HepG2 (cell line): ENCODE measurements at regions not wholly inside any gene's neighbourhood (a gene's known extent, or its start where the extent isn't known, plus 50 kb on each side); places are given as distances from the start of the nearest gene placed in this dataset.

Experiments used
- ELF3 ChIP-seq: IDR thresholded peaks from 2 replicates; pipeline ENCODE4 v1.6.1; 2016; ENCODE audit warnings: missing genetic modification reagents, missing compliant biosample characterization
- FOXC1 ChIP-seq: sonication (generic); formaldehyde crosslinking; IDR thresholded peaks from 2 replicates; pipeline ENCODE4 v1.8.0; 2022; ENCODE audit warnings: mild to moderate bottlenecking, missing genetic modification reagents, borderline replicate concordance
- KDM3A ChIP-seq: IDR thresholded peaks from 2 replicates; pipeline ENCODE4 v1.6.1; 2018; ENCODE audit warnings: low read depth, missing compliant biosample characterization
- SMC3 ChIP-seq: IDR thresholded peaks from 2 replicates; pipeline ENCODE4 v1.6.1; 2011; ENCODE audit warnings: low read length, improper control_type of control experiment
- ZBTB20 ChIP-seq: sonication (generic); formaldehyde crosslinking; IDR thresholded peaks from 2 replicates; pipeline ENCODE4 v1.8.1; 2023; ENCODE audit warnings: missing genetic modification reagents, low read depth, mild to moderate bottlenecking, borderline replicate concordance
- ZBTB38 ChIP-seq: sonication (generic); formaldehyde crosslinking; IDR thresholded peaks from 2 replicates; pipeline ENCODE4 v1.5.1; 2020; ENCODE audit warnings: mild to moderate bottlenecking, missing genetic modification reagents
- ZC3H4 ChIP-seq: sonication (generic); formaldehyde crosslinking; IDR thresholded peaks from 2 replicates; pipeline ENCODE4 v1.4.0; 2020; ENCODE audit warnings: missing genetic modification reagents, borderline replicate concordance
- ZNF549 ChIP-seq: sonication (generic); formaldehyde crosslinking; IDR thresholded peaks from 2 replicates; pipeline ENCODE4 v1.5.0; 2020; ENCODE audit warnings: missing genetic modification reagents
- ZNF749 ChIP-seq: sonication (generic); formaldehyde crosslinking; IDR thresholded peaks from 2 replicates; pipeline ENCODE4 v1.8.0; 2022; ENCODE audit warnings: mild to moderate bottlenecking, missing genetic modification reagents, moderate library complexity, borderline replicate concordance
- ZNF781 ChIP-seq: sonication (generic); formaldehyde crosslinking; IDR thresholded peaks from 2 replicates; pipeline ENCODE4 v1.5.1; 2020; ENCODE audit warnings: borderline replicate concordance, mild to moderate bottlenecking, missing genetic modification reagents; ENCODE audit errors: not compliant biosample characterization
- TF ChIP-seq, protein P1 (sequence below): IDR thresholded peaks from 2 replicates; pipeline ENCODE4 v1.6.1; 2016; ENCODE audit warnings: low read depth, missing genetic modification reagents, missing compliant biosample characterization
- TF ChIP-seq, protein P2 (sequence below): sonication (generic); formaldehyde crosslinking; IDR thresholded peaks from 2 replicates; pipeline ENCODE4 v1.5.0; 2020; ENCODE audit warnings: missing genetic modification reagents, mild to moderate bottlenecking, borderline replicate concordance
- TF ChIP-seq, protein P3 (sequence below): IDR thresholded peaks from 2 replicates; pipeline ENCODE4 v1.6.1; 2016
- TF ChIP-seq, protein P4 (sequence below): sonication (generic); formaldehyde crosslinking; IDR thresholded peaks from 2 replicates; pipeline ENCODE4 v1.5.1; 2020; ENCODE audit warnings: mild to moderate bottlenecking, missing genetic modification reagents
- TF ChIP-seq, protein P5 (sequence below): sonication (generic); formaldehyde crosslinking; IDR thresholded peaks from 2 replicates; pipeline ENCODE4 v1.4.0; 2020; ENCODE audit warnings: missing genetic modification reagents

DNA sequence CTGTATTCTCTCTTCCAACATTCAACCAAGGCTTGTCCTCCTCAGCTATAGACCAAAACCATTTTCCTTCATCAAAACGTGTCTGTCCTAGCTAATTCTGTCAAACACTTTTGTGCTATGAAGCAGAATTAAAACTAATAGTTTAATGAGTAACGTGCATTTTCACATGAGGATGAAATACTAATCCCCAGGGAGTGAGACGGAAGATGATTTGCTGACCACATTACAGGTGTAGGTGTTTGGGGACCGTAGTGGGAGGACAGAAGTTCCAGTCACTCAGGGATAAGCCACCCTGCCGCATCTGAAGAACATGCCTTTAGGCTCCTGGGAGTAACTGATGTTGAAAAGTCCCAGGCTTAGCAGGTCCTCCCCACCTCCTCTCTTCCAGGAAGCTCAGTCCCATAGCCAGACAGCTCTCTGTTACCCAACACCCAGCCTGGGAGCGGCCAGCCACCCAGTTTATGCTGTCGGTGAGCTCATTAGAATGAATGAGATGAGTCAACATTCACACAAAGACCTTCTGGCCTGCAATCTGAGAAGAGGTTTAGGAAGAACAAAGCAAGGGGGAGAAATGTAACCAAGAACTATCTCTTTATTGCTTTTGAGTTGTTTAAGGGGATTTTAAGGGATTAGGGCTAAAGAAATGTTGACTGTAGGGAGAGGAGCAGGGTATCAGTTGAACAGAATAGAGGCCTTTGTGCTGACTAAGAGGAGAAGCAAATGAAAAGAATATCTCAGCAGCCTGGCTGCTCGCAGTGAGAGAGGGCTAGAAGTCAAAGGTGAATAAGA is 122.5 kb downstream of the FOXI3 start (continued):
- no peak for TF ChIP-seq ZBTB38 (CRISPR knock-in tag)
- TF ChIP-seq, protein P1, sequence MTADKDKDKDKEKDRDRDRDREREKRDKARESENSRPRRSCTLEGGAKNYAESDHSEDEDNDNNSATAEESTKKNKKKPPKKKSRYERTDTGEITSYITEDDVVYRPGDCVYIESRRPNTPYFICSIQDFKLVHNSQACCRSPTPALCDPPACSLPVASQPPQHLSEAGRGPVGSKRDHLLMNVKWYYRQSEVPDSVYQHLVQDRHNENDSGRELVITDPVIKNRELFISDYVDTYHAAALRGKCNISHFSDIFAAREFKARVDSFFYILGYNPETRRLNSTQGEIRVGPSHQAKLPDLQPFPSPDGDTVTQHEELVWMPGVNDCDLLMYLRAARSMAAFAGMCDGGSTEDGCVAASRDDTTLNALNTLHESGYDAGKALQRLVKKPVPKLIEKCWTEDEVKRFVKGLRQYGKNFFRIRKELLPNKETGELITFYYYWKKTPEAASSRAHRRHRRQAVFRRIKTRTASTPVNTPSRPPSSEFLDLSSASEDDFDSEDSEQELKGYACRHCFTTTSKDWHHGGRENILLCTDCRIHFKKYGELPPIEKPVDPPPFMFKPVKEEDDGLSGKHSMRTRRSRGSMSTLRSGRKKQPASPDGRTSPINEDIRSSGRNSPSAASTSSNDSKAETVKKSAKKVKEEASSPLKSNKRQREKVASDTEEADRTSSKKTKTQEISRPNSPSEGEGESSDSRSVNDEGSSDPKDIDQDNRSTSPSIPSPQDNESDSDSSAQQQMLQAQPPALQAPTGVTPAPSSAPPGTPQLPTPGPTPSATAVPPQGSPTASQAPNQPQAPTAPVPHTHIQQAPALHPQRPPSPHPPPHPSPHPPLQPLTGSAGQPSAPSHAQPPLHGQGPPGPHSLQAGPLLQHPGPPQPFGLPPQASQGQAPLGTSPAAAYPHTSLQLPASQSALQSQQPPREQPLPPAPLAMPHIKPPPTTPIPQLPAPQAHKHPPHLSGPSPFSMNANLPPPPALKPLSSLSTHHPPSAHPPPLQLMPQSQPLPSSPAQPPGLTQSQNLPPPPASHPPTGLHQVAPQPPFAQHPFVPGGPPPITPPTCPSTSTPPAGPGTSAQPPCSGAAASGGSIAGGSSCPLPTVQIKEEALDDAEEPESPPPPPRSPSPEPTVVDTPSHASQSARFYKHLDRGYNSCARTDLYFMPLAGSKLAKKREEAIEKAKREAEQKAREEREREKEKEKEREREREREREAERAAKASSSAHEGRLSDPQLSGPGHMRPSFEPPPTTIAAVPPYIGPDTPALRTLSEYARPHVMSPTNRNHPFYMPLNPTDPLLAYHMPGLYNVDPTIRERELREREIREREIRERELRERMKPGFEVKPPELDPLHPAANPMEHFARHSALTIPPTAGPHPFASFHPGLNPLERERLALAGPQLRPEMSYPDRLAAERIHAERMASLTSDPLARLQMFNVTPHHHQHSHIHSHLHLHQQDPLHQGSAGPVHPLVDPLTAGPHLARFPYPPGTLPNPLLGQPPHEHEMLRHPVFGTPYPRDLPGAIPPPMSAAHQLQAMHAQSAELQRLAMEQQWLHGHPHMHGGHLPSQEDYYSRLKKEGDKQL (CRISPR knock-in tag): peak; percentile 94
- TF ChIP-seq, protein P2, sequence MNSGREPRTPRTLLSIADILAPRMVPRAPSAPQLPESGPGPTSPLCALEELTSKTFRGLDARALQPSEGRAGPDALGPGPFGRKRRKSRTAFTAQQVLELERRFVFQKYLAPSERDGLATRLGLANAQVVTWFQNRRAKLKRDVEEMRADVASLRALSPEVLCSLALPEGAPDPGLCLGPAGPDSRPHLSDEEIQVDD (CRISPR knock-in tag): no peak
- TF ChIP-seq ZC3H4 (CRISPR knock-in tag): no peak
- TF ChIP-seq ZNF549 (CRISPR knock-in tag): no peak
- TF ChIP-seq ZNF781: no peak
- TF ChIP-seq ZBTB20 (CRISPR knock-in tag): no peak
- TF ChIP-seq ELF3 (CRISPR knock-in tag): 0 out of 2 replicates have a peak, but pooled peaks have one; percentile 44
- TF ChIP-seq, protein P3, sequence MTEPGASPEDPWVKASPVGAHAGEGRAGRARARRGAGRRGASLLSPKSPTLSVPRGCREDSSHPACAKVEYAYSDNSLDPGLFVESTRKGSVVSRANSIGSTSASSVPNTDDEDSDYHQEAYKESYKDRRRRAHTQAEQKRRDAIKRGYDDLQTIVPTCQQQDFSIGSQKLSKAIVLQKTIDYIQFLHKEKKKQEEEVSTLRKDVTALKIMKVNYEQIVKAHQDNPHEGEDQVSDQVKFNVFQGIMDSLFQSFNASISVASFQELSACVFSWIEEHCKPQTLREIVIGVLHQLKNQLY: no peak
- TF ChIP-seq, protein P4, sequence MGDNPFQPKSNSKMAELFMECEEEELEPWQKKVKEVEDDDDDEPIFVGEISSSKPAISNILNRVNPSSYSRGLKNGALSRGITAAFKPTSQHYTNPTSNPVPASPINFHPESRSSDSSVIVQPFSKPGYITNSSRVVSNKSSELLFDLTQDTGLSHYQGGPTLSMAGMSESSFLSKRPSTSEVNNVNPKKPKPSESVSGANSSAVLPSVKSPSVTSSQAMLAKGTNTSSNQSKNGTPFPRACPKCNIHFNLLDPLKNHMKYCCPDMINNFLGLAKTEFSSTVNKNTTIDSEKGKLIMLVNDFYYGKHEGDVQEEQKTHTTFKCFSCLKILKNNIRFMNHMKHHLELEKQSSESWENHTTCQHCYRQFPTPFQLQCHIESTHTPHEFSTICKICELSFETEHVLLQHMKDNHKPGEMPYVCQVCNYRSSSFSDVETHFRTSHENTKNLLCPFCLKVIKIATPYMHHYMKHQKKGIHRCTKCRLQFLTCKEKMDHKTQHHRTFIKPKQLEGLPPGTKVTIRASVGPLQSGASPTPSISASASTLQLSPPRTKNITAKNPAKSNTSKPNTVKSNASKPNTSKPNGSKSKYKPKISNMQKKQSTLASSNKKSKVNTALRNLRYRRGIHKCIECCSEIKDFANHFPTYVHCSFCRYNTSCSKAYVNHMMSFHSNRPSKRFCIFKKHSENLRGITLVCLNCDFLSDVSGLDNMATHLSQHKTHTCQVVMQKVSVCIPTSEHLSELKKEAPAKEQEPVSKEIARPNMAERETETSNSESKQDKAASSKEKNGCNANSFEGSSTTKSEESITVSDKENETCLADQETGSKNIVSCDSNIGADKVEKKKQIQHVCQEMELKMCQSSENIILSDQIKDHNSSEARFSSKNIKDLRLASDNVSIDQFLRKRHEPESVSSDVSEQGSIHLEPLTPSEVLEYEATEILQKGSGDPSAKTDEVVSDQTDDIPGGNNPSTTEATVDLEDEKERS (CRISPR knock-in tag): no peak
- TF ChIP-seq, protein P5, sequence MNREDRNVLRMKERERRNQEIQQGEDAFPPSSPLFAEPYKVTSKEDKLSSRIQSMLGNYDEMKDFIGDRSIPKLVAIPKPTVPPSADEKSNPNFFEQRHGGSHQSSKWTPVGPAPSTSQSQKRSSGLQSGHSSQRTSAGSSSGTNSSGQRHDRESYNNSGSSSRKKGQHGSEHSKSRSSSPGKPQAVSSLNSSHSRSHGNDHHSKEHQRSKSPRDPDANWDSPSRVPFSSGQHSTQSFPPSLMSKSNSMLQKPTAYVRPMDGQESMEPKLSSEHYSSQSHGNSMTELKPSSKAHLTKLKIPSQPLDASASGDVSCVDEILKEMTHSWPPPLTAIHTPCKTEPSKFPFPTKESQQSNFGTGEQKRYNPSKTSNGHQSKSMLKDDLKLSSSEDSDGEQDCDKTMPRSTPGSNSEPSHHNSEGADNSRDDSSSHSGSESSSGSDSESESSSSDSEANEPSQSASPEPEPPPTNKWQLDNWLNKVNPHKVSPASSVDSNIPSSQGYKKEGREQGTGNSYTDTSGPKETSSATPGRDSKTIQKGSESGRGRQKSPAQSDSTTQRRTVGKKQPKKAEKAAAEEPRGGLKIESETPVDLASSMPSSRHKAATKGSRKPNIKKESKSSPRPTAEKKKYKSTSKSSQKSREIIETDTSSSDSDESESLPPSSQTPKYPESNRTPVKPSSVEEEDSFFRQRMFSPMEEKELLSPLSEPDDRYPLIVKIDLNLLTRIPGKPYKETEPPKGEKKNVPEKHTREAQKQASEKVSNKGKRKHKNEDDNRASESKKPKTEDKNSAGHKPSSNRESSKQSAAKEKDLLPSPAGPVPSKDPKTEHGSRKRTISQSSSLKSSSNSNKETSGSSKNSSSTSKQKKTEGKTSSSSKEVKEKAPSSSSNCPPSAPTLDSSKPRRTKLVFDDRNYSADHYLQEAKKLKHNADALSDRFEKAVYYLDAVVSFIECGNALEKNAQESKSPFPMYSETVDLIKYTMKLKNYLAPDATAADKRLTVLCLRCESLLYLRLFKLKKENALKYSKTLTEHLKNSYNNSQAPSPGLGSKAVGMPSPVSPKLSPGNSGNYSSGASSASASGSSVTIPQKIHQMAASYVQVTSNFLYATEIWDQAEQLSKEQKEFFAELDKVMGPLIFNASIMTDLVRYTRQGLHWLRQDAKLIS: no peak
- no peak for TF ChIP-seq KDM3A
- no peak for TF ChIP-seq SMC3
- TF ChIP-seq ZNF749 (CRISPR knock-in tag): no peak
- TF ChIP-seq FOXC1: no peak
